ENCODE measurements at regions not wholly inside any gene's neighbourhood (a gene's known extent, or its start where the extent isn't known, plus 50 kb on each side); places are given as distances from the start of the nearest gene placed in this dataset.

DNA sequence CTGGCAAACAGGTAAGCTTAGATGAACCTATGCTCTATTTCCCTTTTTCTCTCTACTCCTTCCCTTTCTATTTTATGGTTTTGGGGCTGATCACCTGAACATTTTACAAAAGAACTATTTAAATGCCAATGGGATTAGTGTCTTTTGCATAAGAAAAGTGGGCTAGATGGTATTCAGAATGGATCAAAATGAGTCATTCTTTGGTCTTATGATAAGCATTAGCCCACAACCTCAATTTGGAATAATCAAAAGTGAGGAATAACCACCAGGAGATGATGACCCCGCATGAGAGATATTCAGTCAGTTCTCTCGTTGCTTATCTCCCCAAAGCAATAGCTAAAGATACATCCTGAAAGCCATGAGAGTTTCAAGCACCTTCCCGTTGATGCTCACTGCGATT lies 399.0 kb upstream of the CADM1 start:
- no peak for DNase-seq (ENCODE audit: low read depth in 3 of 3, low spot score in 2 of 3)

DNA sequence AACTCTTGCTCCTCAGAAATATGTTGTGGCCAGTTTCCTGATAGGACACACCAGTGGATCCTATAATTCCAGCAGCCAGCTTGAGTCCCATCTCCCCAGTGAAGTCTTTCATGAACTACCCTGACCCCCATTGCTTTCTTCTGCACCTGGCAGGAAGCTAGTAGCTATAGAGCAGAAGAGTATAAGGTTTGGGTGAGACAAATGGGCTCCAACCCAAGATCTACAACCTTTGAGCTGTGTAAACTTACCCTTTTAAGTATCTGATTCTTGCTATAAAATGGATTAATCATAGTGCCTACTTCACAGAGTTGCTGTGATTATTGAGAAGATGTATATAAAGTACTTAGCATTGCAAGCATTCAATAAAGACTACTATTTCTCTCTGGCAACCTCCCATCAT lies 396.9 kb upstream of the CADM1 start:
- DNase-seq (ENCODE audit: low read depth in 3 of 3, low spot score in 2 of 3) = no peak

DNA sequence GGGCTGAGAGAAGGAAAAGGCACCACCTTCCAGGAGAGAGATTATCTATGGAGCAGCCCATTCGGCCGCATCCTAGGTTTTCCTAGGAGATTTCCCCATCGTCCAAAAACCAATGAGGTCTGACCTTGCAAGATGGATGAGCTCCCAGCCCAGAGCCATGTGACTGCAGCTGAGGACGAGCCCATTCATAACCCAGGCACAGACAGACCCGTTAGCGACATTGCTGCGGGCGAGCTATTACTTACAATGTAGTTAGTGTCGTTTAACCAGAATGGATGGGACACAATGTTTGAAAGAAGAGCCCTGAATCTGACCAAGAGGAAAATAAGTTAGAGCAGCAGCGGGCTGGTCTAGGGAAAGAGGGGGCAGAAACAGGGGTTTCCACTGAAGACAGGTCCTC lies 395.9 kb upstream of the CADM1 start:
- DNase-seq (ENCODE audit: low read depth in 3 of 3, low spot score in 2 of 3) = no peak

GRCh38 chr11:115897707-115898106 lies 393.5 kb upstream of the CADM1 start:
- no peak for DNase-seq (ENCODE audit: low read depth in 3 of 3, low spot score in 2 of 3)

- no peak for DNase-seq (ENCODE audit: low read depth in 3 of 3, low spot score in 2 of 3)
Measured at GRCh38 chr11:115896084-115896483, 391.9 kb upstream of the CADM1 start.

- DNase-seq (ENCODE audit: low read depth in 3 of 3, low spot score in 2 of 3) = no peak
Measured at GRCh38 chr11:115895594-115895993, 391.4 kb upstream of the CADM1 start.

DNA sequence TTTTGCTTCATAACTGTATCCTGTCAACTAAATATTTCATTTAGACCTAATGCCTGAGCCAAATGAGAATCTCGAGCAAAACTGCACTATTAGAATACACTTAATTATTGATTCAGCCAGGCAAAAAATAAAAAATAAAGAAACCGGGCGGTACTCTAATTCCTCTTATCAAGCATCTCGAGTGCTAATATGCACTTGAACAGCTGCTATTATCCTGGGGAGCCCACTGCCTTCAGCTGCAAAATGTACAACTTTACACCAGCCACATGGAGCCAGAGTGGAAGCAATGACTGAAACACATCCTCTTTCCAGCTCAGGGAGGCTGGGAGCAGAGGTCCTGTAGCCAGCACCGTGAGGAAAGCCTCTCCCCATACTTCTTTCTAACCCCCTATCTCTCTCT lies 390.0 kb upstream of the CADM1 start:
- no peak for DNase-seq (ENCODE audit: low read depth in 3 of 3, low spot score in 2 of 3)

GRCh38 chr11:115893461-115894099 lies 389.4 kb upstream of the CADM1 start:
- DNase-seq (ENCODE audit: low read depth in 3 of 3, low spot score in 2 of 3) = no peak

- no peak for DNase-seq (ENCODE audit: low read depth in 3 of 3, low spot score in 2 of 3)
Measured at GRCh38 chr11:115892016-115892415, 387.8 kb upstream of the CADM1 start.

DNA sequence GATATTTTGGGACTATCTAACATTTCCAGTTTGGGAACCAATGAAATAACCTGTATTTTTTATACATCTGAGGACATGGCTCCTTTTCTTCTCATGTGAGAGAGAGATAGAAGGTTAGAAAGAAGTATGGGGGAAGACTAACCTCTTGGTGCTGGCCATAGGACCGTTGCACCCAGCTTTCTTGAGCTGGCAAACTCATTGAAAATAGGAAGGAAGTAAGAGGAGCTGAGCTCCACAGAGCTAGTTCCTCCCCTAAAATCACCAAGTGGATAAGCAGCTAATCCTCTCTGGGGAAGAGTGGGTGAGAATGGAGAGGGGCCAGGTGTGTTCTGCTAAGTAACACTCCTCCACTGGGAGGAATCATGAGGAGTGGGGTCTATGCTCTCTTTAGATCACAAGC lies 387.4 kb upstream of the CADM1 start:
- DNase-seq (ENCODE audit: low read depth in 3 of 3, low spot score in 2 of 3) = no peak

GRCh38 chr11:115890500-115890899 lies 386.3 kb upstream of the CADM1 start:
- DNase-seq (ENCODE audit: low read depth in 3 of 3, low spot score in 2 of 3) = no peak

- no peak for DNase-seq (ENCODE audit: low read depth in 3 of 3, low spot score in 2 of 3)
Measured at GRCh38 chr11:115889712-115890111, 385.5 kb upstream of the CADM1 start.

DNA sequence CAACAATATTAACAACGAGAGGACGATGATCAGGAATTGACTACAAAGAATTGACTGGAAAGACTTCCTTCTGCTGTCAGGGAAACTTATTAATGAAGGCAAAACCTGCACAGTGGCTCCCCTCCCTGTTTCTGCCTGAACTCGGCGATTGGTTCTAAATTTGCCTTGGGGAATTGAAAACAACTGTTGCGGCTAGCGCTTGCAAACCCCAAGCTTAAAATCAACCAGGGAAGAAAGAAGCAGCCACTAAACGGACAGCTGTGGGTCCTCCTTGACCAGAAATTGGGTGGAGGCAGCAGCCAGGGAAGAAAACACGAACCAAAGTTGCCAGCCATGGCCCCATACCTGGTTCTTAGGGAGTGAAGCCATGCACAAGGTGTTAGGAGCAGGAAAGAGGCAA lies 383.5 kb upstream of the CADM1 start:
- DNase-seq (ENCODE audit: low read depth in 3 of 3, low spot score in 2 of 3) = no peak

- no peak for DNase-seq (ENCODE audit: low read depth in 3 of 3, low spot score in 2 of 3)
Measured at GRCh38 chr11:115887316-115887715, 383.1 kb upstream of the CADM1 start.

DNA sequence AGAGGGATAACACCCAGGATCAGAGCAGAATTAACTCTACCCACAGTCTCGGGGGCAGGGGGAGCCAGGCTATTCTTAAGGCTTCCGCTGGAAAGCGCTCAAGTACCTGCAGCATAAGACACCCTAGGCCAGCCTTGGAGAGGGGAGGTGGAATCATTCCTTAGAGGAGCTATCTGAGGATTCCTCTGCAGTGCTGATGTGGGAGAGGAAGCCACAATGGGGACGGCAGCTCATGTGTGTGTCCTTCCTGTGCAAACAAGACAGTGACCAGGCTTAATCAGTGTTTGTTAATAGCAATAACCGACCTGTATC lies 382.2 kb upstream of the CADM1 start:
- no peak for DNase-seq (ENCODE audit: low read depth in 3 of 3, low spot score in 2 of 3)

GRCh38 chr11:115885535-115886421 lies 381.6 kb upstream of the CADM1 start:
- no peak for DNase-seq (ENCODE audit: low read depth in 3 of 3, low spot score in 2 of 3)

- no peak for DNase-seq (ENCODE audit: low read depth in 3 of 3, low spot score in 2 of 3)
Measured at GRCh38 chr11:115884800-115885534, 380.8 kb upstream of the CADM1 start.

GRCh38 chr11:115874843-115875242 lies 370.6 kb upstream of the CADM1 start:
- DNase-seq (ENCODE audit: low read depth in 3 of 3, low spot score in 2 of 3) = no peak

- DNase-seq (ENCODE audit: low read depth in 3 of 3, low spot score in 2 of 3) = no peak
Measured at GRCh38 chr11:115873813-115874212, 369.6 kb upstream of the CADM1 start.

DNA sequence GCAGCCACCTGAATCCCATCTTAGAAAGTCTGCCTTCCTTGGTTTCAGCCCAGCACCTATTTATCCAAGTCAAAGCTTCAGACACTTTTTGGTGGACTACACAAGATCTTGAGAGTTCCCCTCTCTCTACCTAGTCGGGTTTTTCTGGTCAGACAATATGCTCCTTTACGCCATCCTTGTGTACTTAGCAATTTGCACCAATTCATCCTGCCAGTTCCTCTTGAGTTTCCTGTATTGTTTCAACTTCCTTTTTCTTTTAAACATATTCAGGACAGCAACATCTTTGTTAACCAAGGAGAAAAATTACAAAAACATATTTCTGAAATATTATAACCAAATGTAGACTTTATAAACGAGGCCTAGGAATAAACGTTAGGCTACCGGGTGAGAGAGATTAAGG lies 368.2 kb upstream of the CADM1 start:
- DNase-seq (ENCODE audit: low read depth in 3 of 3, low spot score in 2 of 3) = no peak

DNA sequence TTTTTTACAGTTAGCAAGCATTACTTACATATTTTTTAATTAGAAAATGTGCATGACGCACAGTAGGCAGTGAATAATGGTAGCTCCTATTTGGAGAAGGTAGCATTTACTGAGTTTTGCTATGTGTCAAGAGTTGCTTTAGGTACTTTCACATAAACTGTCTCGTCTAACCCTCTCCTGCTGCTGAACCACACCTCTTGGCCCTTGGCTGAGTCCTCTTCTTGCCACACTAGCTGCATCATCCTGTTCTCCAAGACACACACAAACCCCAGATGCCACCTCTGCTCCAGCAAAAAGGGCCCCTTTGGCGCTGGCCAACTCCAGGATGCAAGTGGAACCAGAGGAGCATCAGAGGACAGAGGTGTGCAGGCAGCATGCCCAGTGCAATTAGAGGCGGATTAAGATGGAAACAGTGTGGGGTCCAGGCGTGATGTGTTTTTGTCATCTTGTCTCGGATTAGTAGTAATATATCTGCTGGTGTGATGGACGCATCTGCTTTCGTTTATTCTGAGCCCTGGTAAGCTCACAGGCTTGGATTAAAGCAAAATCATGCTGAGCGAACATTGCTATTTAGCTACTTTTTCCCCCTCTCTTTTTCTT lies 367.0 kb upstream of the CADM1 start:
- no peak for DNase-seq (ENCODE audit: low read depth in 3 of 3, low spot score in 2 of 3)
